Inferior parietal cortex (tissue), 1 donor: ENCODE measurements at regions not wholly inside any gene's neighbourhood (a gene's known extent, or its start where the extent isn't known, plus 50 kb on each side); places are given as distances from the start of the nearest gene placed in this dataset.

Experiments used
- DNase-seq: peaks from one replicate; pipeline ENCODE4 v3.0.0-alpha.2; 2016; ENCODE audit errors: extremely low spot score

DNA sequence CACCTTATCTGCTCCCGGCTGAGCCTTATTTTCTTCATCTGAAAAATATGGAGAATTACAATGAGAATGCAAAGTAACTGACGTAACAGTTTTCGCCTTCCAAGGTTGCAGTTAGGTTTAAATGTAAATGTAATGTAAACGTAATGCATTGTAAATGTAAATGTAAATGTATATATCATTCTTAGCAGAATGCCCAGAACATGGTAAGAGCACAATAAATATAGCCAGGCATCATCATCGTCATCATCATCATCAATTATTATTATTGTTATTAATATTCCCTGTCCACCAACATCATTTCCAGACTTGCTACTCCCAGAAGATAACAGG lies 770.0 kb downstream of the MED13L start:
- no peak for DNase-seq

DNA sequence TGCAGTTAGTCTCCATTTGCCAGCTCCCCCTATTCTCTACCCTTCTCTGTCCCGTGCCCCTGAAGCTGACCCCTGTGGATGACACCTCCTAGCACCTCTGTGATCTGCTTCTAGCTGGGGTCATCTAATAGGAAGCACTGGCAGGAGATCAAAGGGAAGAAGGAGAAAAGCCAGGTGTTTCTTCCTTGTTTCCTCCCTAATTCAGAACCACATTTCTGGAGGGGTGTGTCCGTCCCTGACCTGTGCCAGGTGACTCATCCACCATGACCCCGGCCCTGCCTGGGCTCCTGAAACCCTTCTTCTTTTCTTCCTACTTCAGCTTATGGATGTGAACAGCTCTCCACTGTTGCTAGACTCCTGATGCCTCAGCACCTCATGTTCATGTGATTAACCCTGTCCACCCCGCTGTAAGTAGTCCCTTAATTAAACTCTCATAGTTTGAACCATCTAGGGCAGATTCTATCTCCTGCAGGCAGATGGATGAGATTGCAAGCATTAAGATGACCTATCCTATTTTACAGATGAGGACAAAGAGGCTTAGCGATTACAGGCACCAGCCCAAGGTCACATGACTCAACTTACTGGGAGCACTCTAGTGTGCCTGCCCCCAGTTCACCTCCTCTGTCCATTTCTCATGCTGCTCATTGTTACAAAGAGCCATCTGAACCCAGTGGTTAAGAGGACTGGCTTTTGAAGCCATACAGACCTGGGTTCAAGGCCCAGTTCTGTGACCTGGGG lies 770.5 kb downstream of the MED13L start:
- DNase-seq, result no peak

DNA sequence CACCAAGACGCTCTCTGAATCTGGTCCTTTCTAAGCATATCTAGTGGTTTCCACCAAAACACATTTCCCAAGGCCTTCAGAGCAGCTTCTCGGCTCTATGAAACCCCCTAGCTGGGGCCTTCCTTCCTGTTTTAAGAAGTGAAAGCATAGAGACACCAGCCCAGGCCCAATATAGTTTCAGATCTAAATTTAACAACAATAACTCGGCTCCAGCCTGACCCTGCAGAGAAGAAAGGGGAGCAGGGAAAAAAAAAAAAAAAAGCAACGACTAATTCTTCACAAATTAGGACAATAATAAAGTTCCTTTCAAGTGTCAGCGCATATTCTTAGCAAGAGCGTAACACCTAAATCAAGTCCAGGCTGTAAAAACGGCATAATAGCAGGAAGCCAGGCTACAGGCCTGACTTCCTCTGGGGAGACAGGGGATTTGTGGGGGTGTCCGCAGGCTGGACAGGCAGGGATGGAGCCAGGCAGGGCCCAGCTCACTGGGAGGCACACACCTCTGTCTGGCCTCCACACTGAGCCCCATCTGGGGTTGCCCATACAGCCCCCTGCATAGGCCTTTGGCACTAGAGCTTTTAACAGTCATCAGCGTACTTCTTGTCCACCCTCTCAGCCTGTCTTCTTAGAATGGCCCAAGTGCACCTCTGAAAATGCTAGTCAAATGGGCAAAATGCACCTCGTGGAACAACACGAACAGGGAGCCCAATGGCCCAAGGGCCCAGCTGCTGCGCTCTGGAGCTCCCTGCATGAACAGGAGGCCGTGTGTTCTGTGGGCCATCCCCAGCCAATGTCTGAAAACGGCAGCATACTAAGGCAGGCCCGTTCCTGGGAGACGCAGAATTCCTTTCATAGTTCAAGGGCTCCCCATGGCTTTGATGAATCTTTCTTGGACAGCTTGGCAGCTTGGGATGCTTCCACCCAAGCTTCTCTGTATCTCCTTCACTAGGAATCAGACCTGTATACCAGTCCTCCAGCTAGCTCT lies 772.9 kb downstream of the MED13L start:
- DNase-seq, result no peak

DNA sequence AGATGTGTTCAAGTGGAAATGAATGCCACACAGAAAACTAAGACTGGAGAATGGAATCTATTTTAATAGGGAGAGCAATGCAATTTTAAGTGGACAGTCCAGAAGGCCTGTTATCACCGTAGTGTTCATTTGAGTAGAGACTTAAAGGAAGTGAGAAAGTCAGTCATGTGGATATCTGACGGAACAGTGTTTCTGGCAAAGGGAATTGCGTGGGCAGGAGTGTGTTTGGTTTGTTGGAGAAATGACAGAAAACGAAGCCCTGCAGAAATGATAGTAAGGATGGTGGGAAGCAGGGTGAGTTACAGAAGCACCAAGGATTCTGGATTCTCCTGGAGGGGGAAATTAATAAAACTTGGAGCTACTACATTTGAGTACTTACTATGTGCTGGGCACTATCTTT lies 776.6 kb downstream of the MED13L start:
- peak; percentile 27 for DNase-seq

GRCh38 chr12:115495300-115495699 lies 782.2 kb downstream of the MED13L start:
- no peak for DNase-seq

DNA sequence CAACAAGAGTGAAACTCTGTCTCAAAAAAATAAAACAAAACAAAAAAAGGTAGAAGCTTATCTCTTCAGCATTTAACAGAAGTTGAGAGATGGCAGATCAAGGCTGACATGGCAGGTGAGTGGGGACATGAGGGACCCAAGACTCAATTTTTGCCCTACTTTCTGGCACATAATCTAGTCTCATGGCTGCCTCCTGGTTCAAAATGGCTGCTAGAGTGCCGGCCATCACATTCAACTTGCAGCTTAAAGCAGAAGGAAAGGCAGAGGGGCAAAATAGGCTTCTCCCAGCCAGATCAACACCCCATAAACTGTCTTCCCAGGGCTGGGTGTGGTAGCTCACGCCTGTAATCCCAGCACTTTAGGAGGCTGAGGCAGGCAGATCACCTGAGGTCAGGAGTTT lies 784.9 kb downstream of the MED13L start:
- no peak for DNase-seq

- DNase-seq, result no peak
Observed at GRCh38 chr12:115491511-115492250, 785.8 kb downstream of the MED13L start.

DNA sequence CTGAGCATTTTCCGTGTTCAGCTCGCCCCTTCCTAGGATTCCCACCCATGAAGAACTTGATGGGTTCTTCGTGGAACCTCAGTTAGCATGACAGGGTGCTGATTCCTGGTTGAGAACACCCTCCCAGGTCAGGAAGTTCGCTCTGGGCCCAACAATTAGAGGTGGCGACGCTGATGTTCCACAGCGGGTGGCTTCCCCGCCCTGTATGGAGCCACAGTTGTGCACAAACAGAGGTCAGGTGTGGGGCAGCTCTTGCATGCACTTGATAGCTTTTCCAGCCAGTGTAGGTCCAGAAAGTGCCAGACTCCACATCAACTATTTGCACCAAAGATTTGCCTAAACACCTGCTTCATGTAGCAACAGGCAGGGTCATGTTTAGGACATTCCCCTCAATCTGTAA lies 788.2 kb downstream of the MED13L start:
- no peak for DNase-seq

DNA sequence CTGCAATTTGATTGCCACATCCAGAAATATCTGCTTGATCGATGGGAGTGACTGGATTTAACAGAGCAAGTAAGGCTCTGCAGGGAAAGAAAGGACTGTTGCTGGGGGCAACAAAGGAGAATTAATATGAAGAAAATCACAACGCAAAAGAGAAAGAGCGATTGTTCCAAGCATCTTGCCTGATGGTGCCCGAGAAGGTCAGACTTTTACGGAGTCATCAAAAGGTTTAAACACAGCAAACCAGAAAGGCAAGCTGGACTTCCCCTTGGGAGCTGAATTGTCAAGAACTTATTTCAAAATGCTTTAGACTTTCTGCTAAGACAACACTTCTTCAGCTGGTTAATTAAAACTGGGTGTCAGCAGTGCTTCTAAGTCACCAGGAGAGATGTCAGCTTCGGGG lies 791.5 kb downstream of the MED13L start:
- no peak for DNase-seq

DNA sequence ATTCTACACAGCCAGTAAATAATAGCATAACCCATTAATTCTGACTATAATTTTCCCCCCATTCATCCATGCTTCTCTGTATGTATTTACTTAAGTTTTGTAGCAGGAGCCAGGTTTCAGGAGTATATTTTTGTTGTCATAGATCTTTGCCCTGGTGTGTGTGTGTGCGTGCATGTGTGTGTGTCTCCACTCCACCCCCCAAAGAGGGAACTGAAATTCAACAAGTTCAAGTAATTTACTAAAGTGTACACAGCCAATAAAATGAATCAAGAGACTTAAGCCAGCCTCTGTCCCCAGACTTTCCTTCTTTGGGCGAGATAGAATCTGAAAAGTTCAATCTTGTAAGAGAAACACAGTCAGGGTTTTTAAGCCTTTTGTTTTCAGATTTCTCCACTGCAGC lies 792.0 kb downstream of the MED13L start:
- DNase-seq, result no peak

DNA sequence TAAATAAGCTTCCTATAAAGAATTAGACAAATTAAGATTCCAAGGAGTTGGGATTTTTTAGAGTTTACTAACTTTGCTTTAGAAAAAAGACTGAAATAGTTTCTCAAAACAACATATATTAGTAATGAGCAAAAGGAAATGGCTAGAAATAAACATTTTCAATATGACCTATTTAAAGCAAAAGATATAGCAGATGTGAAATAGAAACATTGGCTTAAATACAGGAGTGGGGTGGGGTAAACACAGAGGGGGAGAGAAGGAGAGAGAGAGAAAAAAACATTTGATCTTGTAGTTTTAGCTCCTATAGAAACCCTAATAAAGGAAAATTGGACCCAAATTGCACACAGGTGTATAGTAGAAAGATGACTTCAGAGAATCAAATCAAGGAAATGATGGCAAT lies 794.5 kb downstream of the MED13L start:
- no peak for DNase-seq

DNA sequence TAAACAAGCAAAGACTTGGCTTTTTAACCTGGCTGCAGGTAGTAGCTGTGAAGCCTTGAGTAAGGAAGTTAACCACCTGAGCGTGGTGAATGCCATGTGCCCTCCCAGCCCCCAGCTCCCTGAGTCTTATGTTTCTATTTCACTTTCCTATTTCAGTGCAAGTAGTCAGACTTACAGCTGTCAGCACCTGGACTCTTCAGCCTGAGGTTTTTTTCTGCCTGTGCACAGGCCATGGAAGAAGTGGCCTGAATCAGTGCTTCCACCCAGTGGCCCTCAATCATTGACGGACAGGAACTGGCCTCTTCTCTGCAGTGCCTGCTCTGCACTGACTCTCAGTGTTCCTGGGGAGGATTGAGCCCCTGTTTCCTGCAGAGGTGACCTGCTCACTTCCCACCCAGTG lies 796.4 kb downstream of the MED13L start:
- DNase-seq, result no peak

DNA sequence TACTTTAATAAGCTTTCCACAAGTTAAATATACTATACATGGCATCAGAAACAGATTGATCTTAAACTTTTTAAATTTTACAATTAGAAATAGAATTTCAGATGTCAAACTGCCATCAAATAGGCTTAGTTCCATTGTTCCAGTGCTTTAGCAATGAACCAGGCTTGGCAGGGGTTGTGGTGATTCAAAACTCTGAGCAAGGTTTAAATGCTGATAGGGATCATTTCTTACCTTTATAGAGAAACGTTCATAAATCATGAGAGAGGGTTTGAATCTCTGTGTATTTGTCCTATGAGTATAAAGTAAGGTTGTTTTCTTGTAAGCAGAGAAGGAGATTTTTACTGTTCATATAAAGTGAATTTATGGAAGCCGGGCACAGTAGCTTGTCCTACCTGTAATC lies 794.5 kb upstream of the TBX3 start:
- no peak for DNase-seq

DNA sequence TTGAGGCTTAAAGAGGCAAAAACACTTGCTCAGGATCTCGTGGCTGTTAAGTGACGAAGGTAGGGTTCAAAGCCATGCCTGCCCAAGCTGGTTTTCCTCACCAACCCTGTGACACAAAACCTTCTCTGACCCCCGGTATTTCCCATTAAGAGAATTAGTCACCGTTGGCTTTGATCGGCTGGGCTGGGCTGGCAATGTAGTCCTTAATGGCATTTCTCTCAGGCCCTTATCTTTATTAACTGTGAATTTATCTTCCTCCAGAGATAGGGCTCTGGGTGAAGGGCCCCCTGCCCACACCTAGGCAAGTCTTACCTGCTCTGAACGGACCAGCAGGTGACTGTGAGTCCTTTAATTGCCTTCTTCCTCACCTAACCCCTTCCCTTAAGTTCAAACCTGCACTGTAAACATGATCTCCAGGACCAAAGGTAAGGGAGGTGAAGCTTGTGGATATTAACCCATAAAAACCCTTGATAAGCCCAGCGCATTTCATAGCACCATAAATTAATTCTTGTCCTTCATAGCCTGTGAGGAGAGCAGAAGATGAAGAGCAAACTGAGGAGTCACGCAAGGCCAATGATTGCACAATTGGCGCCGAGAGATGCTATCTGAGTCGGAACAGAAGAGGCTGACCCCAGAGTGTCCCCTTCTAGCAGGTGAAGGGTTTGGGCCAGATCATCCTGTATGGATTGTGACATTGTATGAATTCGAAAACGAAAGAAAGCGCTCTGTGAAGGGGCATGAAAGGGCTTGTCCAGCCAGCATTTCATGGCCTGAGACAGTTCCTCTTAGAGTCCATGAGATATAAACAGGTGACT lies 790.8 kb upstream of the TBX3 start:
- DNase-seq, result no peak

DNA sequence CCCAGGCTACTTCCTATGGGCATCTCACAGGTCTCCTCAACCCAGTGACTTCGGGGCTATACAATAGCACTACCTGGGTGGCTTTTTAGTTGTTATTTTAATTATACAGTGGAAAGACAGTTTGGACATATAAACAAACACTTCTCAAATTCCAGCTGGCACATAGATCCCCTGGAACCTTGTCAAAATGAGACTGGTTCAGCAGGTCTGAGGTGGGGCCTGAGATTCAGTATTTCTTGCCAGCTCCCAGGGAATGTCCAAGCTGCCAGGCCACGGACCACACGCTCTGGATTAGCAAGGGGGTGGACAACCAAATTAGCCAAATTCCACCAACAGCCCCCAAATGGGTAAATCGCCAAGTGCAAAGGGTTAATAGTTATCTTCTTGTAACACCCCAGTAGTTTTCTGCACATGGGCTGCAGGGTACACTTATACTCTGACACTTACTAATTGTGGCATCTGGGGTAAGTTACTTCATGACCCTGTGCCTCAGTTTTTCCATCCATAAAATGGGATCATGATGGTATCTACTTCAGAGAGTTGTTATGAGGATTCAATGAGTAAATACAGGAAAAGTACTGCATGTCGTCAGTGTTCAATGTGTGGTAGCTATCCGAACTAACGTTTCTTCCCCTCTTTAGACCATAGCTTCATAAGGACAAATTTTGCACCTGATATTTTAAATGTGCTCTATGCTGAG lies 789.4 kb upstream of the TBX3 start:
- DNase-seq, result no peak

GRCh38 chr12:115472852-115473251 lies 788.9 kb upstream of the TBX3 start:
- DNase-seq, result no peak

DNA sequence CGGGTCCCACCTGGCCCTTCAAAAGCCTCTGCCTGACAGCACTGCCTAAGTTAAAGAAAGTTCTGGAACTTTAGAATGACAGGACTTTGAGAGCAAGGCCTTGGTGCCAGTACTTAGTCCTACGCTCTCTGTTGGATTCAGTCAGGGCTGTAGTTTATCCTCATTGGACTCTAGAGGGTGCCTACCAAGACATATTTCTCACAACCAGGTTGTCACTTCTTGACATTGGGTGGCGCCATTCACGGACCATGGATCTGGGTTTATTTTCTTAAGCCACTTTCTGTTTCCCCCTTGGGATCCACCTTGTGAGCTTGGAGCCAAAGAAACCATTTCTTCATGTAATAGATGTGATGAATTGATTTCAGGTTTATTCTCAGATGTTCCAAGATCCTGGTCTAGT lies 787.0 kb upstream of the TBX3 start:
- no peak for DNase-seq

DNA sequence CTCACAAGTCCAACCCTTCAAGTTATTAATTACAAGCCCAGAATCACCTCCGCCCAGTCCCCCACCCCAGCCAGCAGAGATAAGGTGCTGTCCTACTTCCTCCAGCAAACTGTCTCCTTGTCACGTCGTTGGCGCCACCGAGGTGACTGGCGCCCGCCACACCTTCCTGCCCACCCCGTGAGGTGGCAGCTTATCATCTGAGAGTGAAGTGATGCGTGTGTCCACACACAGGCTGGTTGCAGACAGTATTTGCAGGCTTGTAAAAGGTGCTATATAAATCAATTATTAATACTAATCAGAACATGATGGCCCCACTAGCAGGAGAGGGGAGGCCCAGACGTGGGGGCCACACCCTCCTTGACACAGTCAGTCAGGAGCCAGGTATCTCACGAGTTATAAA lies 786.6 kb upstream of the TBX3 start:
- DNase-seq, result no peak

DNA sequence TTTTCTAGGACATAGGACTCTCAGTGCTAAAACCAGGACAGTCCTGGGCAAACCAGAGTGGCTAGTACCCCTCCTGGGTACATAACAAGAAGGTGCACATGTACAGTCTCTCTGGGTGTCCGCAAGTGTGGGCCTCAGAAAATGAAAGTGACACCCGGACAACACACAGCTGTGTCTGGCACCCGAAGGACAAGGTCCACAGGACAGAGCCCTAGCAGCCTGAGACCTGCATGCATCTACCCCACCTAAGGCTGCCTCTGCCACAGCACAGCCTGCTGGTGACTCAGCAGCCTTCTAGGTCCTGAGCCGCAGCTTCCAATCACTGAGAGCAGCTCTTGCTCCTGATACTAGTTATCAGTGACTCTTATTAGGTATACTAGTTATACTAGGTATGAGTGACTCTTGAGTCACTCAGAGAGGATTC lies 784.1 kb upstream of the TBX3 start:
- DNase-seq, result no peak

DNA sequence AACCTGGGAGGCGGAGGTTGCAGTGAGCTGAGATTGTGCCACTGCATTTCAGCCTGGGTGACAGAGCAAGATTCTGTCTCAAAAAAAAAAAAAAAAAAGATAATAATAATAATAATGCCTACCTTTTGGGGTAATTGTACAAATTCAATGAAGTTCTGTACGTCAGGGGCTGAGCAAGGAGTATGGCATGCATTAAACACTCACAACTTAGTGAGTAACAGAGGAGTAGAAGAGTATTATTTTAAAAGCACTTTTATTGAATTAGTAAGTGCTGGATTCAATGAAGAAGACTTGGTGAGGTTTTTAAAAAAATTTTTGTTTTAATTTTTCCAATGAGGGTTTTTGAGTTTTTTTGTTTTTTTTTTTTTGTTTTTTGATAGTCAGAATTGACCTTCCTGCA lies 783.6 kb upstream of the TBX3 start:
- no peak for DNase-seq

- DNase-seq, result no peak
Observed at GRCh38 chr12:115466076-115466475, 782.1 kb upstream of the TBX3 start.
